Kidney (tissue), 13 donors: ENCODE measurements at regions not wholly inside any gene's neighbourhood (a gene's known extent, or its start where the extent isn't known, plus 50 kb on each side); places are given as distances from the start of the nearest gene placed in this dataset.

Experiments used
- DNase-seq, 5 donors: peaks; one replicate each; pipeline ENCODE4 v3.0.0-alpha.2; 2013 to 2020
- FAIRE-seq: peaks from 2 replicates; lab custom pipeline; 2012; peaks lifted over from hg19 to GRCh38; lab: Jason Lieb, UNC
- H3K27ac ChIP-seq, 2 donors: one replicate each; pipeline ENCODE4 v1.7.0; 2013; ENCODE audit warnings: low read depth in 2 of 2, low read length in 2 of 2, inconsistent platforms in 1 of 2
- H3K27me3 ChIP-seq: one replicate; pipeline ENCODE4 v1.7.1; 2013; ENCODE audit warnings: low read length, inconsistent platforms; ENCODE audit not compliant: control insufficient read depth, insufficient read depth
- H3K36me3 ChIP-seq, 3 donors: one replicate each; pipeline versions ENCODE4 v1.7.0 to v1.7.1; 2013; ENCODE audit warnings: low read length in 3 of 3, control low read depth in 1 of 3, inconsistent platforms in 1 of 3; ENCODE audit not compliant: insufficient read depth in 3 of 3, control insufficient read depth in 2 of 3
- H3K4me1 ChIP-seq, 3 donors: one replicate each; pipeline versions ENCODE4 v1.7.0 to v1.7.1; 2013; ENCODE audit warnings: low read length in 3 of 3, inconsistent platforms in 1 of 3, low read depth in 1 of 3; ENCODE audit not compliant: control insufficient read depth in 2 of 3, insufficient read depth in 2 of 3
- H3K4me3 ChIP-seq, 3 donors: one replicate each; pipeline versions ENCODE4 v1.7.0 to v1.8.1; 2013; ENCODE audit warnings: low read length in 3 of 3, control low read depth in 1 of 3, inconsistent platforms in 1 of 3
- H3K9ac ChIP-seq, 3 donors: one replicate each; pipeline versions ENCODE4 v1.7.0 to v1.7.1; 2013; ENCODE audit warnings: low read length in 3 of 3, control low read depth in 1 of 3, inconsistent platforms in 1 of 3
- H3K9me3 ChIP-seq, 3 donors: one replicate each; pipeline versions ENCODE4 v1.7.0 to v1.7.1; 2013; ENCODE audit warnings: low read length in 3 of 3, control low read depth in 1 of 3, inconsistent platforms in 1 of 3; ENCODE audit not compliant: control insufficient read depth in 2 of 3, insufficient read depth in 1 of 3
- CTCF ChIP-seq: IDR thresholded peaks from 3 replicates; pipeline ENCODE4 v1.5.1; 2012; ENCODE audit warnings: mild to moderate bottlenecking, moderate library complexity, borderline replicate concordance; ENCODE audit not compliant: insufficient read depth; ENCODE audit errors: extremely low read depth
- intact Hi-C: fragments of 100-400 bp; cut with DNase I; formaldehyde crosslinking; loops from one replicate; pipeline ENCODE4 v1.11.1; 2022
- donor health status: control.
- donor health status: control.
- donor health status: control.
- donor health status: control.
- donor health status: control.
- donor health status: DM: yes; HTN: yes; CAD: no.
- donor health status: Normal renal cell carcinoma (clear cell type).

GRCh38 chr6:71599359-71599758 lies 287.0 kb upstream of the RIMS1 start:
- H3K4me1 ChIP-seq, result no peaks in the 10 kb centered on the region
- intact Hi-C loops, result no loop called here
- TF ChIP-seq CTCF, result no peak
- no peaks in the 10 kb centered on the region for H3K27me3 ChIP-seq
- FAIRE-seq, result no peak
- no peak for DNase-seq
- no peaks in the 10 kb centered on the region for H3K36me3 ChIP-seq
- H3K9me3 ChIP-seq, result no peaks in the 10 kb centered on the region
- no peak overlapping the region for H3K9ac ChIP-seq
- no peak overlapping the region for H3K27ac ChIP-seq
- H3K4me3 ChIP-seq, result no peak overlapping the region

- no peaks in the 10 kb centered on the region for H3K36me3 ChIP-seq
- H3K9me3 ChIP-seq, result no peaks in the 10 kb centered on the region
- no peak for TF ChIP-seq CTCF
- intact Hi-C loops, result no loop called here
- no peaks in the 10 kb centered on the region for H3K4me1 ChIP-seq
- no peak overlapping the region for H3K27ac ChIP-seq
- FAIRE-seq, result no peak
- no peak for DNase-seq
- no peak overlapping the region for H3K4me3 ChIP-seq
- no peaks in the 10 kb centered on the region for H3K27me3 ChIP-seq
- no peak overlapping the region for H3K9ac ChIP-seq
Measured at GRCh38 chr6:71602385-71603007, 283.9 kb upstream of the RIMS1 start.

- Histone ChIP-seq H3K4me3 (no peak overlapping the region), H3K27me3 (no peaks in the 10 kb centered on the region), H3K9me3 (no peaks in the 10 kb centered on the region), H3K27ac (no peak overlapping the region), H3K9ac (no peak overlapping the region), H3K36me3 (no peaks in the 10 kb centered on the region), H3K4me1 (no peaks in the 10 kb centered on the region)
- intact Hi-C loops, result no loop called here
- peak in 2 of 5 donors; percentile 6 to 59 for DNase-seq
- TF ChIP-seq CTCF, result no peak
- FAIRE-seq, result no peak
Measured at GRCh38 chr6:71603021-71603420, 283.3 kb upstream of the RIMS1 start.

GRCh38 chr6:71608646-71609045 lies 277.7 kb upstream of the RIMS1 start:
- Histone ChIP-seq H3K4me1 (no peaks in the 10 kb centered on the region), H3K27ac (no peak overlapping the region), H3K4me3 (no peak overlapping the region), H3K36me3 (no peaks in the 10 kb centered on the region), H3K27me3 (no peaks in the 10 kb centered on the region), H3K9me3 (no peaks in the 10 kb centered on the region), H3K9ac (no peak overlapping the region)
- intact Hi-C loops, result no loop called here
- TF ChIP-seq CTCF, result no peak
- FAIRE-seq (no peak), DNase-seq (no peak)
